ENCODE measurements at regions not wholly inside any gene's neighbourhood (a gene's known extent, or its start where the extent isn't known, plus 50 kb on each side); places are given as distances from the start of the nearest gene placed in this dataset.

- TF ChIP-seq CTCF (IDR thresholded peaks at IDR 0.05) (no peak), POLR2A (IDR thresholded peaks at IDR 0.05) (no peak)
Observed at GRCh38 chr5:152259702-152260101, 145.4 kb downstream of the NMUR2 start.
